Neural progenitor cell (in vitro differentiated cells): ENCODE measurements at regions not wholly inside any gene's neighbourhood (a gene's known extent, or its start where the extent isn't known, plus 50 kb on each side); places are given as distances from the start of the nearest gene placed in this dataset.

Experiments
- DNase-seq: peaks from one replicate; pipeline ENCODE4 v3.0.0-alpha.2; 2016; ENCODE audit warnings: low spot score
- H2AFZ ChIP-seq: fragments of 200-600 bp; sonication (generic); replicated peaks from 2 replicates; pipeline ENCODE4 v1.6.1; 2016; ENCODE audit warnings: antibody characterized with exemption
- H3F3A ChIP-seq: fragments of 200-600 bp; sonication (generic); 2 replicates; pipeline ENCODE4 v1.6.1; 2016; ENCODE audit warnings: antibody characterized with exemption, low read depth
- H3K27ac ChIP-seq: fragments of 200-600 bp; sonication (generic); 2 replicates; pipeline ENCODE4 v1.5.1; 2016; ENCODE audit warnings: mild to moderate bottlenecking
- H3K27me3 ChIP-seq: fragments of 200-600 bp; sonication (generic); 2 replicates; pipeline ENCODE4 v1.6.1; 2016; ENCODE audit warnings: mild to moderate bottlenecking, moderate library complexity
- H3K36me3 ChIP-seq: fragments of 200-600 bp; sonication (generic); 2 replicates; pipeline ENCODE4 v1.5.1; 2016
- H3K4me1 ChIP-seq: fragments of 200-600 bp; sonication (generic); 2 replicates; pipeline ENCODE4 v1.6.1; 2016; ENCODE audit warnings: mixed run types
- H3K4me2 ChIP-seq: fragments of 200-600 bp; sonication (generic); 2 replicates; pipeline ENCODE4 v1.6.1; 2016
- H3K4me3 ChIP-seq: fragments of 200-600 bp; sonication (generic); 2 replicates; pipeline ENCODE4 v1.5.1; 2016
- H3K79me2 ChIP-seq: fragments of 200-600 bp; sonication (generic); 2 replicates; pipeline ENCODE4 v1.6.1; 2016; ENCODE audit warnings: low read depth
- H3K9ac ChIP-seq: fragments of 200-600 bp; sonication (generic); 2 replicates; pipeline ENCODE4 v1.6.1; 2016
- H3K9me3 ChIP-seq: fragments of 200-600 bp; sonication (generic); 2 replicates; pipeline ENCODE4 v1.5.1; 2016; ENCODE audit warnings: low read depth
- H4K20me1 ChIP-seq: fragments of 200-600 bp; sonication (generic); 2 replicates; pipeline ENCODE4 v1.6.1; 2016; ENCODE audit warnings: low read depth
- H3K27ac Mint-ChIP-seq: 3 replicates; pipeline ENCODE4 v1.8.0; 2021; ENCODE audit warnings: mixed read lengths
- H3K27me3 Mint-ChIP-seq: 2 replicates; pipeline ENCODE4 v1.8.0; 2022; ENCODE audit warnings: low read depth, mild to moderate bottlenecking, inconsistent platforms, moderate library complexity, mixed read lengths; ENCODE audit not compliant: insufficient read depth
- H3K36me3 Mint-ChIP-seq: 3 replicates; pipeline ENCODE4 v1.8.0; 2021; ENCODE audit warnings: mixed read lengths
- H3K4me1 Mint-ChIP-seq: 3 replicates; pipeline ENCODE4 v1.8.0; 2021; ENCODE audit warnings: mixed read lengths
- H3K4me3 Mint-ChIP-seq: 3 replicates; pipeline ENCODE4 v1.8.0; 2021; ENCODE audit warnings: mild to moderate bottlenecking, moderate library complexity, mixed read lengths
- H3K9me3 Mint-ChIP-seq: 3 replicates; pipeline ENCODE4 v1.8.0; 2020; ENCODE audit warnings: mixed read lengths
- CTCF ChIP-seq: fragments of 200-600 bp; sonication (generic); IDR thresholded peaks from 2 replicates; pipeline ENCODE4 v1.5.1; 2017; ENCODE audit warnings: antibody characterized with exemption, mild to moderate bottlenecking
- EZH2 ChIP-seq: fragments of 200-600 bp; sonication (generic); IDR thresholded peaks from 2 replicates; pipeline ENCODE4 v1.6.1; 2017; ENCODE audit warnings: antibody characterized with exemption, mild to moderate bottlenecking, moderate library complexity
- EZH2phosphoT487 ChIP-seq: fragments of 200-600 bp; sonication (generic); IDR thresholded peaks from 2 replicates; pipeline ENCODE4 v1.6.1; 2017; ENCODE audit warnings: antibody characterized with exemption

DNA sequence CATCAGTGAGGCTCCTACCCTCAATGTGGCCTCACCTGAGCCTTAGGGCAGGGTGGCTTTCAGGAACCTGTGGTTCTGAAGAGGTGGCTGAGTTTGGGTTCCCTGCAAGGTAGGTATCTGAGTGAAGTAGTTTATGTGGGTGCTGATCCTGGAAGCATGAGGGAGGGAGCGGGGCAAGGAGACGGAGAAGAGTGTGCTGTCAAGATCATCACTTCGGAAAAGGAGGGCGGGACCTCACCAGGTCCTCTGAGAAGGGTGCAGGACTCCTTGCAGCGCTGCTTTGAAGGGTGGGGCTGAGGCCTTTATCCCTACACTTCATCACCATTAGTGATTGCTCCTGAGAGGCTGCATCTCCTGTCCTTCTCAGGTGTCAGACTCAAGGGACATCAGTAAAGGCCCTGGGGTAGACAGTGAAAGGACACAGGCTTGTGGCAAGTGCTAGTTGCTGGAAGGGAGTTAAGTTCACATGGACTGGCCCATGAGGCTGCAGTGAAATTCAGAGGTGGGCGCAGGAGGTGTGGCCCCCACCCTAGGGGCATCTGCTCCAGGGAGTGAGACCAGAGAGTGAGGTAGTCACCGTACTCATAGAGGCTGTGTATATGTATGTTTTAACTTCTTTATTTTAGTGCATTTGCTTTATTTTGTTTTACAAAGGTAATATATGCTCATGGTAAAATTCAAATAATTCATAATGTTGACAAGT, 57.3 kb upstream of the GALNT2 start:
- H3K9ac ChIP-seq, result no peak overlapping the region
- H3K27ac Mint-ChIP-seq, result no peak overlapping the region
- H3K79me2 ChIP-seq, result no peaks in the 10 kb centered on the region
- H3K36me3 Mint-ChIP-seq, result no peaks in the 10 kb centered on the region
- no peak overlapping the region for H3K4me2 ChIP-seq
- H3K36me3 ChIP-seq, result no peaks in the 10 kb centered on the region
- no peak overlapping the region for H3K4me3 ChIP-seq
- no peaks in the 10 kb centered on the region for H3K9me3 ChIP-seq
- no peaks in the 10 kb centered on the region for H3K9me3 Mint-ChIP-seq
- H3K4me3 Mint-ChIP-seq, result no peak overlapping the region
- H3K27me3 ChIP-seq, result peaks cover 11% of the 10 kb centered on the region
- H3K4me1 ChIP-seq, result peaks cover 3% of the 10 kb centered on the region
- no peak for DNase-seq
- H3K4me1 Mint-ChIP-seq, result no peaks in the 10 kb centered on the region
- no peaks in the 10 kb centered on the region for H4K20me1 ChIP-seq
- no peaks in the 10 kb centered on the region for H3K27me3 Mint-ChIP-seq
- TF ChIP-seq EZH2phosphoT487, result no peak
- H3K27ac ChIP-seq, result no peak overlapping the region
- no peaks in the 10 kb centered on the region for H3F3A ChIP-seq
- no peak overlapping the region for H2AFZ ChIP-seq

GRCh38 chr1:230010603-230011332, 56.3 kb upstream of the GALNT2 start:
- Mint-ChIP-seq H3K27ac (no peak overlapping the region), H3K27me3 (no peaks in the 10 kb centered on the region), H3K9me3 (no peaks in the 10 kb centered on the region), H3K4me3 (no peak overlapping the region), H3K36me3 (no peaks in the 10 kb centered on the region), H3K4me1 (no peaks in the 10 kb centered on the region)
- no peaks in the 10 kb centered on the region for H3F3A ChIP-seq
- no peaks in the 10 kb centered on the region for H3K9me3 ChIP-seq
- no peaks in the 10 kb centered on the region for H4K20me1 ChIP-seq
- H3K27ac ChIP-seq, result no peak overlapping the region
- no peaks in the 10 kb centered on the region for H3K79me2 ChIP-seq
- peaks cover 11% of the 10 kb centered on the region for H3K27me3 ChIP-seq
- no peak overlapping the region for H3K4me3 ChIP-seq
- TF ChIP-seq CTCF (no peak), EZH2phosphoT487 (no peak), EZH2 (no peak)
- no peak overlapping the region for H3K4me2 ChIP-seq
- peaks cover 4% of the 10 kb centered on the region for H3K4me1 ChIP-seq
- H3K9ac ChIP-seq, result no peak overlapping the region
- no peak overlapping the region for H2AFZ ChIP-seq
- H3K36me3 ChIP-seq, result no peaks in the 10 kb centered on the region
- no peak for DNase-seq

DNA sequence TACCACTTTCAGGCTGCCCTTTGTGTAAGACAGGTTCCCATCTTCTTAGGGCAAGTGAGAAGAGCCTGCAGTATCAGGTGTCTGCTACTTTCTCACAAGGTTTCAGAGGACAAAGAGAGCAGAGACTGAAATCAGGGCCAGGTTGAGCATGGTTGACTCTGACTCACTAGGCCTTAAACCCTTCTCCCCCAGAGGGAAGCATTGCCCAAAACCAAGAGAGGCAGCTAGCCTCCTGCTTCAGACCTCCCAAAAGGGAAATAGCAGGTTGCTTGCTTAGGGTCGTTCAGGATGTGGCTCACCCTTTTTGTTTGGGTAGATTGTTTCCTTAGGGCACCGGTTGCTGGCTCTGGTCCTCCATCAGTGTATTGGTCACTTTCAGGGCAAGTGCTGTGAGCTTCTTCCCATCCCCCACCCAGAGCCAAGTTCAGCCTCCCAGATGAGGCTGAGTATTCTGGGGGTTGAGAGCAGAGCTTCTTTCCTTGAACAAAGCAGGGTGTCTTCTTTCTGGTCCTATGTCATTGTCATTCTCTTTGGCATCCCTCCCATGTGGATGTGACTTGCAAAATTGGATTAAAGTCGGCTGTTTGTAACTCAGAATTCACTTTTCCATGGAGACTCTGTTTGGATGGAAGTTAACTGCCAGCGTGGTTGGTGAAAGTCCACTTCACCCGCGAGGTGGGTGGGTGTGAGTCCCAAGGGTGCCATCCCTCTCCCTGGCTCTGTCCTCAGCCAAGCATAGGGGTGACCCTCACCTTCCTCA, 55.5 kb upstream of the GALNT2 start:
- Histone ChIP-seq H2AFZ (no peak overlapping the region), H3K4me1 (peaks cover 11% of the 10 kb centered on the region), H3K9ac (no peak overlapping the region), H3K4me2 (no peak overlapping the region), H3K79me2 (no peaks in the 10 kb centered on the region), H3K9me3 (no peaks in the 10 kb centered on the region), H3K27me3 (peaks cover 11% of the 10 kb centered on the region), H4K20me1 (no peaks in the 10 kb centered on the region), H3K36me3 (no peaks in the 10 kb centered on the region), H3K27ac (no peak overlapping the region), H3K4me3 (no peak overlapping the region), H3F3A (peaks cover 3% of the 10 kb centered on the region)
- no peaks in the 10 kb centered on the region for H3K9me3 Mint-ChIP-seq
- H3K27me3 Mint-ChIP-seq, result no peaks in the 10 kb centered on the region
- no peak for DNase-seq
- no peaks in the 10 kb centered on the region for H3K36me3 Mint-ChIP-seq
- TF ChIP-seq CTCF (no peak), EZH2phosphoT487 (no peak), EZH2 (no peak)
- H3K4me1 Mint-ChIP-seq, result peaks cover 2% of the 10 kb centered on the region
- H3K4me3 Mint-ChIP-seq, result no peak overlapping the region
- no peak overlapping the region for H3K27ac Mint-ChIP-seq
